Activated naive CD8-positive, alpha-beta T cell treated with anti-CD3 and anti-CD28 coated beads, Interleukin-2, amount 50 U/mL, for 24 hours (primary cell): ENCODE measurements at regions not wholly inside any gene's neighbourhood (a gene's known extent, or its start where the extent isn't known, plus 50 kb on each side); places are given as distances from the start of the nearest gene placed in this dataset.

Source experiments
- ATAC-seq: fragments of 150-1000 bp; cut with Tn5 transposase; one replicate; pipeline ENCODE4 v1.10.0; 2021
- DNase-seq: peaks from one replicate; pipeline ENCODE4 v3.0.0; 2021
- H3K27ac Mint-ChIP-seq: one replicate; pipeline ENCODE4 v1.8.0; 2021; ENCODE audit warnings: mild to moderate bottlenecking, mixed read lengths
- H3K27me3 Mint-ChIP-seq: one replicate; pipeline ENCODE4 v1.8.0; 2021; ENCODE audit warnings: mixed read lengths
- H3K36me3 Mint-ChIP-seq: one replicate; pipeline ENCODE4 v1.8.0; 2021; ENCODE audit warnings: low read depth, mixed read lengths
- H3K4me1 Mint-ChIP-seq: one replicate; pipeline ENCODE4 v1.8.0; 2021; ENCODE audit warnings: mixed read lengths
- H3K4me3 Mint-ChIP-seq: one replicate; pipeline ENCODE4 v1.8.0; 2021; ENCODE audit warnings: mild to moderate bottlenecking, moderate library complexity, mixed read lengths
- H3K9me3 Mint-ChIP-seq: one replicate; pipeline ENCODE4 v1.8.0; 2021; ENCODE audit warnings: mixed read lengths

GRCh38 chr2:7180638-7181370, 263.6 kb downstream of the RNF144A start:
- ATAC-seq, result no peak
- Mint-ChIP-seq H3K27me3 (no peaks in the 10 kb centered on the region), H3K4me1 (no peaks in the 10 kb centered on the region), H3K36me3 (no peaks in the 10 kb centered on the region), H3K9me3 (no peaks in the 10 kb centered on the region), H3K4me3 (no peak overlapping the region), H3K27ac (no peak overlapping the region)
- no peak for DNase-seq

- H3K4me3 Mint-ChIP-seq, result no peak overlapping the region
- no peaks in the 10 kb centered on the region for H3K27me3 Mint-ChIP-seq
- no peaks in the 10 kb centered on the region for H3K4me1 Mint-ChIP-seq
- H3K9me3 Mint-ChIP-seq, result no peaks in the 10 kb centered on the region
- ATAC-seq (no peak), DNase-seq (no peak)
- H3K27ac Mint-ChIP-seq, result no peak overlapping the region
- H3K36me3 Mint-ChIP-seq, result no peaks in the 10 kb centered on the region
Measured at GRCh38 chr2:7182525-7182924, 265.3 kb downstream of the RNF144A start.

GRCh38 chr2:7189106-7189505, 271.9 kb downstream of the RNF144A start:
- no peak overlapping the region for H3K27ac Mint-ChIP-seq
- H3K9me3 Mint-ChIP-seq, result no peaks in the 10 kb centered on the region
- no peak for DNase-seq
- peaks cover 14% of the 10 kb centered on the region for H3K4me1 Mint-ChIP-seq
- H3K4me3 Mint-ChIP-seq, result no peak overlapping the region
- no peaks in the 10 kb centered on the region for H3K27me3 Mint-ChIP-seq
- no peaks in the 10 kb centered on the region for H3K36me3 Mint-ChIP-seq
- no peak for ATAC-seq

- ATAC-seq (peak; percentile 49), DNase-seq (peak; percentile 2)
- Mint-ChIP-seq H3K4me1 (peaks cover 14% of the 10 kb centered on the region), H3K4me3 (no peak overlapping the region), H3K36me3 (no peaks in the 10 kb centered on the region), H3K27ac (peak overlapping the region; percentile 39), H3K27me3 (no peaks in the 10 kb centered on the region), H3K9me3 (no peaks in the 10 kb centered on the region)
Measured at GRCh38 chr2:7190587-7191324, 273.5 kb downstream of the RNF144A start.

- Mint-ChIP-seq H3K36me3 (no peaks in the 10 kb centered on the region), H3K4me3 (no peak overlapping the region), H3K4me1 (peaks cover 14% of the 10 kb centered on the region), H3K27ac (no peak overlapping the region), H3K27me3 (no peaks in the 10 kb centered on the region), H3K9me3 (no peaks in the 10 kb centered on the region)
- DNase-seq (no peak), ATAC-seq (no peak)
Measured at GRCh38 chr2:7191932-7192331, 274.7 kb downstream of the RNF144A start.

- H3K4me1 Mint-ChIP-seq, result peaks cover 14% of the 10 kb centered on the region
- H3K27me3 Mint-ChIP-seq, result peaks cover 1% of the 10 kb centered on the region
- no peak overlapping the region for H3K4me3 Mint-ChIP-seq
- H3K9me3 Mint-ChIP-seq, result no peaks in the 10 kb centered on the region
- DNase-seq, result no peak
- no peak for ATAC-seq
- no peaks in the 10 kb centered on the region for H3K36me3 Mint-ChIP-seq
- no peak overlapping the region for H3K27ac Mint-ChIP-seq
Measured at GRCh38 chr2:7193457-7193856, 276.2 kb downstream of the RNF144A start.

- ATAC-seq, result no peak
- H3K27me3 Mint-ChIP-seq, result peaks cover 2% of the 10 kb centered on the region
- no peak for DNase-seq
- H3K36me3 Mint-ChIP-seq, result no peaks in the 10 kb centered on the region
- no peak overlapping the region for H3K4me3 Mint-ChIP-seq
- H3K27ac Mint-ChIP-seq, result no peak overlapping the region
- H3K9me3 Mint-ChIP-seq, result no peaks in the 10 kb centered on the region
- H3K4me1 Mint-ChIP-seq, result peaks cover 14% of the 10 kb centered on the region
Measured at GRCh38 chr2:7194950-7195349, 277.7 kb downstream of the RNF144A start.

GRCh38 chr2:7196883-7197282, 279.7 kb downstream of the RNF144A start:
- peaks cover 2% of the 10 kb centered on the region for H3K27me3 Mint-ChIP-seq
- H3K27ac Mint-ChIP-seq, result no peak overlapping the region
- DNase-seq (no peak), ATAC-seq (no peak)
- no peaks in the 10 kb centered on the region for H3K36me3 Mint-ChIP-seq
- no peaks in the 10 kb centered on the region for H3K4me1 Mint-ChIP-seq
- H3K9me3 Mint-ChIP-seq, result no peaks in the 10 kb centered on the region
- H3K4me3 Mint-ChIP-seq, result no peak overlapping the region

- ATAC-seq (no peak), DNase-seq (no peak)
- H3K9me3 Mint-ChIP-seq, result no peaks in the 10 kb centered on the region
- H3K27ac Mint-ChIP-seq, result no peak overlapping the region
- H3K36me3 Mint-ChIP-seq, result no peaks in the 10 kb centered on the region
- H3K27me3 Mint-ChIP-seq, result peaks cover 2% of the 10 kb centered on the region
- H3K4me3 Mint-ChIP-seq, result no peak overlapping the region
- no peaks in the 10 kb centered on the region for H3K4me1 Mint-ChIP-seq
Measured at GRCh38 chr2:7201851-7202250, 284.6 kb downstream of the RNF144A start.

- no peak overlapping the region for H3K4me3 Mint-ChIP-seq
- no peaks in the 10 kb centered on the region for H3K36me3 Mint-ChIP-seq
- peak; percentile 60 for DNase-seq
- ATAC-seq, result peak; percentile 15
- H3K27ac Mint-ChIP-seq, result no peak overlapping the region
- H3K27me3 Mint-ChIP-seq, result peaks cover 2% of the 10 kb centered on the region
- no peaks in the 10 kb centered on the region for H3K4me1 Mint-ChIP-seq
- no peaks in the 10 kb centered on the region for H3K9me3 Mint-ChIP-seq
Measured at GRCh38 chr2:7203056-7203467, 285.9 kb downstream of the RNF144A start.

- Mint-ChIP-seq H3K27ac (no peak overlapping the region), H3K9me3 (no peaks in the 10 kb centered on the region), H3K27me3 (no peaks in the 10 kb centered on the region), H3K36me3 (no peaks in the 10 kb centered on the region), H3K4me1 (no peaks in the 10 kb centered on the region), H3K4me3 (no peak overlapping the region)
- DNase-seq (no peak), ATAC-seq (peak; percentile 24)
Measured at GRCh38 chr2:7205151-7205830, 288.1 kb downstream of the RNF144A start.

- Mint-ChIP-seq H3K27me3 (no peaks in the 10 kb centered on the region), H3K36me3 (no peaks in the 10 kb centered on the region), H3K4me1 (no peaks in the 10 kb centered on the region), H3K9me3 (no peaks in the 10 kb centered on the region), H3K4me3 (no peak overlapping the region), H3K27ac (no peak overlapping the region)
- ATAC-seq (no peak), DNase-seq (no peak)
Measured at GRCh38 chr2:7206111-7206810, 289.0 kb downstream of the RNF144A start.

- H3K27me3 Mint-ChIP-seq, result no peaks in the 10 kb centered on the region
- no peaks in the 10 kb centered on the region for H3K9me3 Mint-ChIP-seq
- no peaks in the 10 kb centered on the region for H3K36me3 Mint-ChIP-seq
- ATAC-seq (no peak), DNase-seq (no peak)
- H3K27ac Mint-ChIP-seq, result no peak overlapping the region
- no peak overlapping the region for H3K4me3 Mint-ChIP-seq
- no peaks in the 10 kb centered on the region for H3K4me1 Mint-ChIP-seq
Measured at GRCh38 chr2:7207631-7208030, 290.4 kb downstream of the RNF144A start.

GRCh38 chr2:7209757-7210555, 292.7 kb downstream of the RNF144A start:
- no peak overlapping the region for H3K27ac Mint-ChIP-seq
- H3K27me3 Mint-ChIP-seq, result no peaks in the 10 kb centered on the region
- no peak for DNase-seq
- H3K36me3 Mint-ChIP-seq, result no peaks in the 10 kb centered on the region
- no peak overlapping the region for H3K4me3 Mint-ChIP-seq
- ATAC-seq, result no peak
- H3K9me3 Mint-ChIP-seq, result no peaks in the 10 kb centered on the region
- no peaks in the 10 kb centered on the region for H3K4me1 Mint-ChIP-seq
